ENCODE measurements at regions not wholly inside any gene's neighbourhood (a gene's known extent, or its start where the extent isn't known, plus 50 kb on each side); places are given as distances from the start of the nearest gene placed in this dataset.

GRCh38 chr1:73097917-73098316 lies 815.6 kb upstream of the NEGR1 start:
- no peak for TF ChIP-seq CTCF (IDR thresholded peaks at IDR 0.05; ENCODE audit: control insufficient read depth, extremely low read depth, insufficient read depth)
- no peak overlapping the region for H3K4me3 ChIP-seq (ENCODE audit: low read depth, low read length)
- no peak for DNase-seq (ENCODE audit: low read depth)

DNA sequence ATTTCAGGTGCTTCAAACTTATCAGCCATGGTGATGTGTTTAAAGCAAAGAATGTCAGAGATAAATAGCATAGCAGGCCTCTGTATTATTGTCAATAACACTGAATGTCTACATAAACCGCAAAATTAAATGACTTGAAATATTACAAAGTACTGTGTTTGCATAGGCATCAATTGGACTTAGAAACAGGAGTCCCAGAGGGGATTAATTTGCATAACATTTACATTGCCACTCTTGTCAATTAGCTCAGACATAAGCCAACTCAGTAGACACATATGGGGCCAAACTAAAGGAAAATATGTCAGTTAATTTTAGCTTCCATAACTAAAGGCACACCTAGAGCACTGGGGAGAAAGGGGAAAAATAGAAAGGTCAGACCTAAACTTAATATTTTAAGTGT lies 814.5 kb upstream of the NEGR1 start:
- no peak for TF ChIP-seq CTCF (IDR thresholded peaks at IDR 0.05; ENCODE audit: control insufficient read depth, extremely low read depth, insufficient read depth)
- H3K4me3 ChIP-seq (ENCODE audit: low read depth, low read length), result no peak overlapping the region
- no peak for DNase-seq (ENCODE audit: low read depth)

- no peak for TF ChIP-seq CTCF (IDR thresholded peaks at IDR 0.05; ENCODE audit: control insufficient read depth, extremely low read depth, insufficient read depth)
- no peak overlapping the region for H3K4me3 ChIP-seq (ENCODE audit: low read depth, low read length)
- DNase-seq (ENCODE audit: low read depth), result no peak
Measured at GRCh38 chr1:73092383-73092782, 810.0 kb upstream of the NEGR1 start.

DNA sequence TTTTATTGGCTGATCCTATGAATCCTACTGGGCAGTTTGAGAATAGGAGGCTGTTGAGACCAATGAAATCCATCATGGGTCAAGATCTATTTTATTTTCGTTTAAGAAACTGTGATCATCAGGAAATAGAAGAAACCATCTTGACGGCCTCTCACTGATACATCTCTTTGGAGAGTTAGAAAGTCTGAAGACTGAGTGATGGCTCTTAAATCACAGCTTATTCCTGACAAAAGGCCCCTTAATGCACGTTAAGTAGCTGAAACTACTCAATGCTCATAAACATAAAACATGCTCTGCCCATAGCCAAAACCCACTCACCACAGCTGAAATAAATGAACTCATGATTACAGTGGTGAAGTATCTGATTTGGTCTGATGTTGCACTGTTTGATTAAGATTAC lies 784.5 kb upstream of the NEGR1 start:
- H3K4me3 ChIP-seq (ENCODE audit: low read depth, low read length), result no peak overlapping the region
- no peak for TF ChIP-seq CTCF (IDR thresholded peaks at IDR 0.05; ENCODE audit: control insufficient read depth, extremely low read depth, insufficient read depth)
- no peak for DNase-seq (ENCODE audit: low read depth)

GRCh38 chr1:73065339-73066041 lies 783.2 kb upstream of the NEGR1 start:
- TF ChIP-seq CTCF (IDR thresholded peaks at IDR 0.05; ENCODE audit: control insufficient read depth, extremely low read depth, insufficient read depth), result no peak
- DNase-seq (ENCODE audit: low read depth), result peak; percentile 67
- H3K4me3 ChIP-seq (ENCODE audit: low read depth, low read length), result no peak overlapping the region

DNA sequence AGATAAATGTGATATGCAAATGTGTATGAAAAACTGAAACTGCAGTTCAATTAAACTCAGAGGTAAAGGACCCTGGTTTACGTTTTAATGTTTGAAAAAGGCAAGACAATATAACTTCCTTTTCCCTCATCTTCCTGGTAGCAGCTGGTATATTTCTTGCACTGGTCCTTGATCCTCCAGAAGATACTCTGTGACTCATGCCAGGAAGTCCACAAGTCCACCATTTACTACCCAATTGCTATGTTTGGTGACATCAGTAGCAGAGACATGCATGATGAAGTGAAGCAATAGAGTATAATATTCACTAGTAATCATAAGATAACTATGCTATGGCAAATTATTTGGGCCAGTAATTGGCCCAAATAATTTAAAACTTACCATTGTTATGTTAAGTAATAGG lies 774.5 kb upstream of the NEGR1 start:
- no peak for DNase-seq (ENCODE audit: low read depth)
- TF ChIP-seq CTCF (IDR thresholded peaks at IDR 0.05; ENCODE audit: control insufficient read depth, extremely low read depth, insufficient read depth), result no peak
- no peak overlapping the region for H3K4me3 ChIP-seq (ENCODE audit: low read depth, low read length)

Measured in LNCaP clone FGC (cell line).